SK-N-MC (cell line): ENCODE measurements at regions not wholly inside any gene's neighbourhood (a gene's known extent, or its start where the extent isn't known, plus 50 kb on each side); places are given as distances from the start of the nearest gene placed in this dataset.

Source experiments
- DNase-seq: peaks from one replicate; pipeline ENCODE4 v3.0.0-alpha.2; 2011; ENCODE audit warnings: low read depth, low spot score
- H3K27ac ChIP-seq: fragments of 200-600 bp; sonication (generic); 2 replicates; pipeline ENCODE4 v1.5.1; 2016; ENCODE audit warnings: mixed run types
- H3K36me3 ChIP-seq: fragments of 200-600 bp; sonication (generic); 2 replicates; pipeline ENCODE4 v1.6.1; 2017; ENCODE audit warnings: antibody characterized with exemption, low read length, mixed read lengths; ENCODE audit not compliant: insufficient read depth
- H3K4me3 ChIP-seq: fragments of 200-600 bp; sonication (generic); 2 replicates; pipeline ENCODE4 v1.5.1; 2016
- H3K9ac ChIP-seq: fragments of 200-600 bp; sonication (generic); 2 replicates; pipeline ENCODE4 v1.8.0; 2017; ENCODE audit warnings: mixed run types, mixed read lengths; ENCODE audit not compliant: insufficient read length
- H3K9me3 ChIP-seq: fragments of 200-600 bp; sonication (generic); 2 replicates; pipeline ENCODE4 v1.6.1; 2017; ENCODE audit warnings: low read depth, mild to moderate bottlenecking, antibody characterized with exemption, low read length, moderate library complexity, mixed read lengths
- EZH2 ChIP-seq: fragments of 200-600 bp; sonication (generic); IDR thresholded peaks from one replicate; pipeline ENCODE4 v1.6.1; 2017; ENCODE audit warnings: antibody characterized with exemption
- FOXP2 ChIP-seq: optimal IDR thresholded peaks from 2 replicates; pipeline ENCODE3; 2011; ENCODE audit warnings: mild to moderate bottlenecking, moderate library complexity; ENCODE audit not compliant: insufficient read depth; ENCODE audit errors: extremely low read length, control extremely low read depth
- POLR2AphosphoS5 ChIP-seq: IDR thresholded peaks from 2 replicates; pipeline ENCODE4 v1.6.1; 2012; ENCODE audit warnings: mild to moderate bottlenecking, low read depth, low read length, borderline replicate concordance

GRCh38 chr21:28742527-28742926, 250.2 kb downstream of the LTN1 start:
- Histone ChIP-seq H3K27ac (no peak overlapping the region), H3K9me3 (no peaks in the 10 kb centered on the region)
- TF ChIP-seq POLR2AphosphoS5 (no peak), FOXP2 (no peak), EZH2 (no peak)

GRCh38 chr21:28740125-28740524, 252.6 kb downstream of the LTN1 start:
- no peak overlapping the region for H3K27ac ChIP-seq
- TF ChIP-seq POLR2AphosphoS5 (no peak), FOXP2 (no peak), EZH2 (no peak)
- no peak for DNase-seq
- no peaks in the 10 kb centered on the region for H3K36me3 ChIP-seq
- H3K9me3 ChIP-seq, result no peaks in the 10 kb centered on the region
- H3K9ac ChIP-seq, result no peak overlapping the region
- no peak overlapping the region for H3K4me3 ChIP-seq

More at GRCh38 chr21:28742527-28742926, 250.2 kb downstream of the LTN1 start:
- H3K9ac ChIP-seq, result no peak overlapping the region
- DNase-seq, result no peak
- H3K36me3 ChIP-seq, result no peaks in the 10 kb centered on the region
- H3K4me3 ChIP-seq, result no peak overlapping the region

- Histone ChIP-seq H3K36me3 (no peaks in the 10 kb centered on the region), H3K4me3 (no peak overlapping the region), H3K27ac (no peak overlapping the region), H3K9ac (no peak overlapping the region), H3K9me3 (no peaks in the 10 kb centered on the region)
- no peak for DNase-seq
- TF ChIP-seq FOXP2 (no peak), POLR2AphosphoS5 (no peak), EZH2 (no peak)
These were observed 253.8 kb downstream of the LTN1 start for GRCh38 chr21:28738882-28739281.

GRCh38 chr21:28738420-28738704, 254.3 kb downstream of the LTN1 start:
- H3K9ac ChIP-seq, result no peak overlapping the region
- DNase-seq, result no peak
- TF ChIP-seq EZH2 (no peak), POLR2AphosphoS5 (no peak), FOXP2 (no peak)

GRCh38 chr21:28737674-28738419, 254.8 kb downstream of the LTN1 start:
- no peak overlapping the region for H3K9ac ChIP-seq
- H3K9me3 ChIP-seq, result no peaks in the 10 kb centered on the region
- H3K36me3 ChIP-seq, result no peaks in the 10 kb centered on the region
- TF ChIP-seq FOXP2 (no peak), EZH2 (no peak)
- H3K27ac ChIP-seq, result no peak overlapping the region
- DNase-seq, result no peak
- no peak overlapping the region for H3K4me3 ChIP-seq

More at GRCh38 chr21:28738420-28738704, 254.3 kb downstream of the LTN1 start:
- Histone ChIP-seq H3K36me3 (no peaks in the 10 kb centered on the region), H3K4me3 (no peak overlapping the region), H3K27ac (no peak overlapping the region), H3K9me3 (no peaks in the 10 kb centered on the region)

- no peak overlapping the region for H3K9ac ChIP-seq
- no peak for DNase-seq
- no peaks in the 10 kb centered on the region for H3K36me3 ChIP-seq
- no peak overlapping the region for H3K4me3 ChIP-seq
- no peak for TF ChIP-seq POLR2AphosphoS5
- no peak for TF ChIP-seq EZH2
- TF ChIP-seq FOXP2, result no peak
- no peaks in the 10 kb centered on the region for H3K9me3 ChIP-seq
- no peak overlapping the region for H3K27ac ChIP-seq
These were observed 258.0 kb downstream of the LTN1 start for GRCh38 chr21:28734522-28735175.

GRCh38 chr21:28731700-28732321, 260.9 kb downstream of the LTN1 start:
- Histone ChIP-seq H3K9ac (no peak overlapping the region), H3K36me3 (no peaks in the 10 kb centered on the region), H3K9me3 (no peaks in the 10 kb centered on the region), H3K4me3 (no peak overlapping the region), H3K27ac (no peak overlapping the region)
- TF ChIP-seq POLR2AphosphoS5 (no peak), FOXP2 (no peak), EZH2 (no peak)
- DNase-seq, result no peak

- TF ChIP-seq FOXP2 (no peak), POLR2AphosphoS5 (no peak), EZH2 (no peak)
- DNase-seq, result no peak
These were observed 262.8 kb downstream of the LTN1 start for GRCh38 chr21:28729887-28730286.

More at GRCh38 chr21:28729887-28730286, 262.8 kb downstream of the LTN1 start:
- no peaks in the 10 kb centered on the region for H3K36me3 ChIP-seq
- no peaks in the 10 kb centered on the region for H3K9me3 ChIP-seq
- H3K9ac ChIP-seq, result no peak overlapping the region
- no peak overlapping the region for H3K4me3 ChIP-seq
- no peak overlapping the region for H3K27ac ChIP-seq
